ENCODE measurements at regions not wholly inside any gene's neighbourhood (a gene's known extent, or its start where the extent isn't known, plus 50 kb on each side); places are given as distances from the start of the nearest gene placed in this dataset.

DNA sequence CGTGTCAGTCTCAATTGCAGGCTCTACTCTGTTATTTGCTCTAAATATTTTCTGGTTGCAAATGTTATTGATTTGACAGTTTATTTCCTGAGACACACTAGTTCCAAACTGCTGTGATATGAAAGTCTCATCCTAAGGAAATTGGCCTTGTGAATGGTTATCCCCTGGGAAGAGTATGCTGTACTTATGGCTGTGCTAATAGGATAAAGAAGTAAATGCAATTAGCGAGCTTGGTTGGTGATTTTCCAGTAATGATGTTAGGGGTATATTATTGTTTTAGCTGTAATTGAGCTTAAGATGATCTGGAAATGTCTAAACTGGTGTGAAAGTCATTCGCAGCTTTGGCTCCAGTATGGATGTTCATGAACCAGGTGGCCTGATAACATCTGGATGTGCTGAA, 197.9 kb downstream of the SUDS3 start:
- no peaks in the 10 kb centered on the region for H3K27me3 ChIP-seq
- no peak for DNase-seq
- 79 to 85% methylated on average over 3 of the region's 3 CpGs for WGBS, 2 donors
- H3K27ac ChIP-seq = no peak overlapping the region
- no peaks in the 10 kb centered on the region for H3K36me3 ChIP-seq
- TF ChIP-seq, protein P1, sequence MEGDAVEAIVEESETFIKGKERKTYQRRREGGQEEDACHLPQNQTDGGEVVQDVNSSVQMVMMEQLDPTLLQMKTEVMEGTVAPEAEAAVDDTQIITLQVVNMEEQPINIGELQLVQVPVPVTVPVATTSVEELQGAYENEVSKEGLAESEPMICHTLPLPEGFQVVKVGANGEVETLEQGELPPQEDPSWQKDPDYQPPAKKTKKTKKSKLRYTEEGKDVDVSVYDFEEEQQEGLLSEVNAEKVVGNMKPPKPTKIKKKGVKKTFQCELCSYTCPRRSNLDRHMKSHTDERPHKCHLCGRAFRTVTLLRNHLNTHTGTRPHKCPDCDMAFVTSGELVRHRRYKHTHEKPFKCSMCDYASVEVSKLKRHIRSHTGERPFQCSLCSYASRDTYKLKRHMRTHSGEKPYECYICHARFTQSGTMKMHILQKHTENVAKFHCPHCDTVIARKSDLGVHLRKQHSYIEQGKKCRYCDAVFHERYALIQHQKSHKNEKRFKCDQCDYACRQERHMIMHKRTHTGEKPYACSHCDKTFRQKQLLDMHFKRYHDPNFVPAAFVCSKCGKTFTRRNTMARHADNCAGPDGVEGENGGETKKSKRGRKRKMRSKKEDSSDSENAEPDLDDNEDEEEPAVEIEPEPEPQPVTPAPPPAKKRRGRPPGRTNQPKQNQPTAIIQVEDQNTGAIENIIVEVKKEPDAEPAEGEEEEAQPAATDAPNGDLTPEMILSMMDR (IDR thresholded peaks at IDR 0.05) = no peak
- no peak for TF ChIP-seq POLR2A (IDR thresholded peaks at IDR 0.05)
- no peaks in the 10 kb centered on the region for H3K4me1 ChIP-seq
- intact Hi-C loops (cut with DNase I) = no loop called here
- no peak overlapping the region for H3K4me3 ChIP-seq (replicated peaks in 1 of 3)
- no peaks in the 10 kb centered on the region for H3K9me3 ChIP-seq

DNA sequence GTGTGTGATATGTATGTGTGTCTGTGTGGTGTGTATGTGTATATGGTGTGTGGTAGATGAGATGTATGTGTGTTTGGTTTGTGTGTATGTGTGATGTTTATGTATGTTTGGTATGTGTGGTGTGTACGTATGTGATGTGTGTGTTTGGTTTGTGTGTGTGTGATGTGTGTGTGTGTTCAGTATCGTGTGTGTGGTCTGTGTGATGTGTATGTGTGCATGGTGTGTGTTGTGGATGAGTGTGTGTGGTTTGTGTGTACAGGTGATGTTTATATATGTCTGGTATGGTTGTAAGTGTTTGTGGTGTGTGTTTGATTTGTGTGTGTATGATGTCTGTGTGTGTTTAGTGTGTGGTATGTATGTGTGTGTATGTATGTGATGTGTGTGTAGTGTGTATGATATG, 199.4 kb downstream of the SUDS3 start:
- Histone ChIP-seq H3K36me3 (no peaks in the 10 kb centered on the region), H3K4me1 (no peaks in the 10 kb centered on the region), H3K27me3 (no peaks in the 10 kb centered on the region), H3K9me3 (no peaks in the 10 kb centered on the region), H3K4me3 (replicated peaks in 1 of 3) (no peak overlapping the region), H3K27ac (no peak overlapping the region)
- TF ChIP-seq, protein P1 (IDR thresholded peaks at IDR 0.05) = no peak
- no peak for TF ChIP-seq POLR2A (IDR thresholded peaks at IDR 0.05)
- intact Hi-C loops (cut with DNase I) = no loop called here
- DNase-seq = no peak
- 83 to 85% methylated on average over 2 of the region's 2 CpGs for WGBS, 2 donors

DNA sequence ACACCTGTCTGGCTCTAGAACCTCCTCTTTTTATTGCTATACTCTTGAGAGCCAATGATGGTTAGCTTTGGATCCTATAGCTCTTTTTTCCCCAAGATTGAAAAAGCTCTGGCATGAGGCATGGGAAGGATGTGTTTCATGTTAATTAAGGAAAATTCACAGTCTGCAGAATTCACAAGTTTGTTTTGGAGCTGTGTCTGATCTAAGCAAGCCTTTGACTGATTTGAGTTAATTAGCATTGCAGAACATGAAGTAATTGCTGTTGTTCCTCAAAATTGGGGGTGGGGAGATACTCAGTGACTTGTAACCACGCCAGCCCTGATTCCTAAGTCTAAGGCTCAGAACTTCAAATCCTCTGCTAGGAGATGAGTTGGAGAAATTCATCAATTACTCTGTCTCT, 205.0 kb downstream of the SUDS3 start:
- intact Hi-C loops (cut with DNase I) = no loop called here
- Histone ChIP-seq H3K27ac (no peak overlapping the region), H3K27me3 (no peaks in the 10 kb centered on the region), H3K9me3 (no peaks in the 10 kb centered on the region), H3K36me3 (no peaks in the 10 kb centered on the region), H3K4me3 (replicated peaks in 1 of 3) (no peak overlapping the region), H3K4me1 (no peaks in the 10 kb centered on the region)
- WGBS, 2 donors = 33 to 71% methylated on average over 1 of the region's 1 CpG
- no peak for DNase-seq
- TF ChIP-seq POLR2A (IDR thresholded peaks at IDR 0.05) = no peak
- TF ChIP-seq, protein P1 (IDR thresholded peaks at IDR 0.05) = no peak

DNA sequence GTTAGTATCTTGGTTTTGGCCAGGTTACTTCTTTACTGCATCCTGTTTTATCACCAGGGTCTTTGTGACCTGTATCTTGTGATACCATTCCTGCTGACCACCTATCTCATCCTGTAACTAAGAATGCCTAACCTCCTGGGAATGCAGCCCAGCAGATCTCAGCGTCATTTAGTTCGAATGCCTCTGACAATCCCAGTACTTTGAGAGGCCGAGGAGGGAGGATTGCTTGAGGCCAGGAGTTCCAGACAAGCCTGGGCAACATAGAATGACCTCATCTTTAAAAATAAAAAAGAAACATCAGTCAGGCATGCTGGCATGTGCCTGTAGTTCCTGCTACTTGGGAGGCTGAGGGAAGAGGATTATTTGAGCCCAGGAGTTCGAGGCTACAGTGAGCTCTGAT, 206.5 kb downstream of the SUDS3 start:
- no peaks in the 10 kb centered on the region for H3K4me1 ChIP-seq
- no peaks in the 10 kb centered on the region for H3K27me3 ChIP-seq
- DNase-seq = no peak
- TF ChIP-seq POLR2A (IDR thresholded peaks at IDR 0.05) = no peak
- TF ChIP-seq, protein P1 (IDR thresholded peaks at IDR 0.05) = no peak
- intact Hi-C loops (cut with DNase I) = no loop called here
- H3K36me3 ChIP-seq = no peaks in the 10 kb centered on the region
- H3K4me3 ChIP-seq (replicated peaks in 1 of 3) = no peak overlapping the region
- 72 to 88% methylated on average over 4 of the region's 4 CpGs for WGBS, 2 donors
- no peak overlapping the region for H3K27ac ChIP-seq
- H3K9me3 ChIP-seq = no peaks in the 10 kb centered on the region

DNA sequence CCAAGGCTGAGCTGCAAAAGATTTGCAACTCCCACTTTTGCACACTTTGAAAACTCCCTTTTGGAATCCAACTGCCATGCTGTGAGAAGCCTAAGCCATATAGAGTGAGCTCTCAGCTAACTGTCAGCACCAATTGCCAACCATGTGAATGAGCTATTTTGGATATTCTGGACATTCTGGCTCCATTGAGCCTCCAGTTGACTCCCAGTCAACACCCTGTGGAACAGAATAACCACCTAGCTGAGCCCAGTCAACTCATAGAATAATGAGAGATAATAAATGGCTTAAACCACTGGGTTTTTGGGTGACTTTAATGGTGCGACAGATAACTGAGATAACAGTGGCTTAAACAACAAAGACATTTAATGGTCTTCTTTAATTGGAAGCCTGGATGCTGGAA, 210.1 kb downstream of the SUDS3 start:
- H3K4me1 ChIP-seq = no peaks in the 10 kb centered on the region
- no peaks in the 10 kb centered on the region for H3K36me3 ChIP-seq
- DNase-seq = no peak
- no peak for TF ChIP-seq POLR2A (IDR thresholded peaks at IDR 0.05)
- TF ChIP-seq, protein P1 (IDR thresholded peaks at IDR 0.05) = no peak
- no peak overlapping the region for H3K27ac ChIP-seq
- no peaks in the 10 kb centered on the region for H3K9me3 ChIP-seq
- WGBS, 2 donors = 89 to 97% methylated on average over 1 of the region's 1 CpG
- intact Hi-C loops (cut with DNase I) = no loop called here
- no peak overlapping the region for H3K4me3 ChIP-seq (replicated peaks in 1 of 3)
- H3K27me3 ChIP-seq = no peaks in the 10 kb centered on the region

Measured in thyroid gland (tissue), 4 donors.